Esophagus mucosa (tissue), 1 donor: ENCODE measurements at regions not wholly inside any gene's neighbourhood (a gene's known extent, or its start where the extent isn't known, plus 50 kb on each side); places are given as distances from the start of the nearest gene placed in this dataset.
"Not testable (repeated sequence)": the region's sequence is repeated elsewhere in the genome, so short reads cannot be mapped to it uniquely, and the experiment has no call there.

Experiments
- ATAC-seq: fragments of 200-7000 bp; cut with Tn5 transposase; one replicate; pipeline ENCODE4 v1.9.1; 2020
- donor health status: DM: yes; HTN: yes; CAD: no.

- ATAC-seq: no peak
These were observed 90.3 kb downstream of the RTP5 start for GRCh38 chr2:241959751-241960269.

GRCh38 chr2:241961454-241961853 is 91.9 kb downstream of the RTP5 start:
- ATAC-seq: no peak

GRCh38 chr2:241964133-241964532 is 94.6 kb downstream of the RTP5 start:
- no peak for ATAC-seq

GRCh38 chr2:241965931-241966412 is 96.4 kb downstream of the RTP5 start:
- peak; percentile 58 for ATAC-seq

- no peak for ATAC-seq
These were observed 97.3 kb downstream of the RTP5 start for GRCh38 chr2:241966647-241967466.

GRCh38 chr2:241967467-241968144 is 98.1 kb downstream of the RTP5 start:
- ATAC-seq: peak; percentile 15

- no peak for ATAC-seq
These were observed 98.9 kb downstream of the RTP5 start for GRCh38 chr2:241968417-241968816.

GRCh38 chr2:241969182-241969581 is 99.7 kb downstream of the RTP5 start:
- ATAC-seq: not testable (repeated sequence)

- no peak for ATAC-seq
These were observed 101.2 kb downstream of the RTP5 start for GRCh38 chr2:241970716-241971115.

GRCh38 chr2:241974096-241974495 is 104.6 kb downstream of the RTP5 start:
- no peak for ATAC-seq

GRCh38 chr2:241974851-241975592 is 105.5 kb downstream of the RTP5 start:
- ATAC-seq: no peak

GRCh38 chr2:241975593-241976284 is 106.2 kb downstream of the RTP5 start:
- ATAC-seq: no peak

- ATAC-seq: no peak
These were observed 106.8 kb downstream of the RTP5 start for GRCh38 chr2:241976296-241976695.

GRCh38 chr2:241977557-241978300 is 108.2 kb downstream of the RTP5 start:
- no peak for ATAC-seq

- ATAC-seq: no peak
These were observed 109.1 kb downstream of the RTP5 start for GRCh38 chr2:241978670-241979069.

GRCh38 chr2:241980193-241980592 is 110.7 kb downstream of the RTP5 start:
- no peak for ATAC-seq

GRCh38 chr2:241981076-241981700 is 111.7 kb downstream of the RTP5 start:
- ATAC-seq: no peak

GRCh38 chr2:241982706-241983570 is 113.4 kb downstream of the RTP5 start:
- ATAC-seq: no peak

GRCh38 chr2:241983571-241984270 is 114.2 kb downstream of the RTP5 start:
- ATAC-seq: no peak
